GM03348 (cell line): ENCODE measurements at regions not wholly inside any gene's neighbourhood (a gene's known extent, or its start where the extent isn't known, plus 50 kb on each side); places are given as distances from the start of the nearest gene placed in this dataset.
"Not testable (repeated sequence)": the region's sequence is repeated elsewhere in the genome, so short reads cannot be mapped to it uniquely, and the experiment has no call there.

ENCODE experiments used
- DNase-seq: peaks from one replicate; pipeline ENCODE4 v3.0.0; 2012; ENCODE audit warnings: low spot score

DNA sequence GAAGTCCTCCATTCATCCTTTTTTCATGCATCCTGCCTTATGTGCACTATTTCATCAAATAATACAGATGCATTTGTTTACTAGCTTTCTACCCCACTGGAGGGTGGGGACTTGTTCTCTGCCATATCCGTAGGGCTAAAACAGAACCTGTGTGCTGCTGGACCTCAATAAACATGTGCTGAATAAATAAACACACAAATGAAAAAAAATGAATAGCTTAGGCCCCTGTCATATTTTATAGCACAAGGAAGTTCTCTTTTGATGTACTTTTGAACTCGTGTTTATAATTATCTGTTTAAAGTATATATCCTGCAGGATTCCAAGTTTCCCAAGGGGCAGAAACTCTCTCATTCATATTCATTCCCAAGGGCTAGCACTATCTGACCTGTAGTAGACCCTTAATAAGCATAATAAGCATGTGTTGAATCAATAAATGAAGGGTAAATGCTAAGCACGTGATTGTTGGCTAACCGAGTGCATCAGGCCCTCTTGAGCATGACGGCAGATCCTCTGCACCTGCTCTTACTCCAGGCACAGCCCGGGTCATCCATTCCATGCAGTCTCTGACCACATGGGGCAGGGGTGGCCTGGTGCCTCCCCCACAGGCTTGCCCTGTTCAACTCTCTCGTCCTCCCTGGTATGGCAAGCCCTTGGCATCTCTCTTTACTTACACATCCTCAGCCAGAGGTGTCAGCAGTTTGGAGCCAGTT lies 474.1 kb upstream of the ZMIZ1 start:
- DNase-seq, result no peak

DNA sequence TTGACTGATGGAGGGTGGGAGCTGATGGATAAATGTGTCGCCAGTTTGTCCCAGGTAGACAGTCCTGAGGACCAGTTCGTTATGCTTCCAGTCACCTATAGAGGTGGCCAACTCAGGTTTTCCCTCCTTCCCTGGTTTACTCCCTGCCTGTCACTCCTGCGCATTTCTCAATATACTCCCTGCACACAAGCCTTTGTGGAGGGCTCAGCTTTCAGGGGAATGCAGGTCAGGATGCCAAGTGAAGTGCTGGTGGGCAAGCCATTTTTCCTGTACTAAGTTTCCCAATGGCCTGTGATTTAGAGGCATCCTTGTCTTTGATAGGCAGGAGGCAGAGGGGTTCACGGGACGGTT lies 473.5 kb upstream of the ZMIZ1 start:
- no peak for DNase-seq

DNA sequence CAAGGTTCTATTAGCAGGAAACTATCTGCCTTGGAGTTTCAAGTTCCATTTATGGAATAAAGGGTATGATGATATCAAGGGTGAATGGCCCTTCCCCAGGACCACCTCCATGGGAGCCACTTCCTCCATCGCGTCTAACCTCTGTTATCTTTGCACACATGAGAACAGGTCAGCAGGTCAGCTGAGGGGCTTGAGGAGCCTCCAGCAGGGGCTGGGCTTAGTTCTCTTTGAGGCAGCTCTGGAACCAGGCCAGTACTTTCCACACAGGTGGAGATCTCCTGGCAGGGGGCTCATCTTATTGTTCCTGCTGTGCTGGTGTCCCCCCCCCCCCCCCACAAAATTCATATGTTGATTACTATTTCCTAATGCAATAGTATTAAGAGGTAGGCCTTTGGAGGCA lies 472.2 kb upstream of the ZMIZ1 start:
- no peak for DNase-seq

DNA sequence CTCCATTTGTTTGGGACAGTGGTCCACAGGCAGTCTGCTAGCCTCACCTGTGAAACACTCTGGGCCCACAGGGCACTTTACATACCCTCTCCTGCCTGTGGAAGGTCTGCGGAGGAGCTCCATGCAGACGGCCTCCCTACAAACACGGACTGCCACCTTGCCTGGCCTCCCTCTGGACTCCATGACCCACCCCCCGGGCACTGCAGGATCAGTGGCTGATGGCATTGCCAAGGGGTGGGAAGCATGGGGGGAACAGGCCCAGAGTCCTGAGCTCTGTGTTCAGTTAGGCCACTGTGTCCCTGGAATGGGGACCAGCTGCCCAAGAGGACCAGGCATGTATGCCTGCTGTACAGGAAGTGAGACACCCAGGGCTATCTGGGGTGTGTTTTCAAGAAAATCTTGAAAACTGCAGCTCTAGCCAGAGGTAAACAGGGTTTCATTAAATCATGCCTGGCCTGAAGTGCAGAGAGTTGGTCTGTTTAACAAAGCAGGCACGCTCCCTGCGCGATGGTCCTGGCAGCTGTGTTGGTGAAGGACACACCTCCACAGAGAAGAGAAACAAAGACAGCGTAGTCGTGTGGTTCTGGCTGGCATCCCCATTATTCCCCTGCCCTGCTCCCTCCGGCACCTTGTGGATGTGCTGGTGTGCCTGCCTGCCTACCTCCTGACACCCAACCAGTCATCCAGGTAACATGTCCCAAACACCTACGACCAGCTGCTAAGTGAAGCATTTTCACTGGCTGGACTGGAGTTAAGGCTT lies 470.8 kb upstream of the ZMIZ1 start:
- DNase-seq, result no peak

- DNase-seq, result no peak
These were observed 469.5 kb upstream of the ZMIZ1 start for GRCh38 chr10:78599122-78599853.

DNA sequence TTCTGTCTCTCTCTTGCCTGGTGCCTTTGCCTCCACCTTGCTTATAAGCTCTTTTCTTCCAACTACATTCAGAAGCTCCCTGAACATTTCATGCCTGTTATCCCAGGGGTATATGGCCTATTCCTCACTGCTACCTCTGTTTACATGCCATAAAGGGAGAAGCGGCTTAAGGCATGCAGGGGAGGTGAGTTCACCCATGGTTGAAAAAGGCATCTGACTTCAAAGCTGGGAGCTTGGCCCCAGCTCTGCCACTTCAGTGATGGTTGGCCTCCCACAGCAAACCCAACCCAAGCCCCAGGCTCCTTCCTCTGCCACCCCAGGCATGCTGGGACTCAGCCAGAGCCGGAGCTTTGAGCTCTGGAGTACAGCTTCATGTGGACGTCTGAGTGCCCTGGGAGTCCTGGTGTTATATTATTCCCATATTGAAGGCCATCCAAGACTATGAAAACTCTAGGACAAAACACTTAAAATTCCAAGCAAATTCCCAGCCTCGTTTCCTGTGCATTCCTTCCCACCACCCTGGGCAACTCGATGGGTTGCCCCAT lies 468.6 kb upstream of the ZMIZ1 start:
- no peak for DNase-seq

DNA sequence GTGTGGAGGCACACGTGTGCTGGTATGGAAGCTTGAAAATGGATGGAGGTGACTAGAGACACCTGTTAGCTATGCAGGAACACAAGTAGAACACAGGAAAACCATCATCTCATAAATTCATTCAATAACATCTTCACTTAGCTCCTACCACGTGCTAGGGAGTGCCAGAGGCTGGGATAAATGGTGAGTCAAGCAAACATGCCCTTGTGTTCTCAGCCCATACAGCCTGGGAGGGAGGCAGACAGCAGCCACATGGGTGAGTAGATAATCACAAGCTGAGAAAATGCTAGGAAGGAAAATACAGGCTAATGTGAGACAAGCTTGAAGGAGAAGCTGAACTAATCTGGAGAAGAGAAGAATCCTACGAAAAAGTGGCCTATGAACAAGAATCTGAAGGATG lies 468.0 kb upstream of the ZMIZ1 start:
- peak; percentile 48 for DNase-seq

- DNase-seq, result no peak
These were observed 466.4 kb upstream of the ZMIZ1 start for GRCh38 chr10:78602201-78602932.

GRCh38 chr10:78604286-78604685 lies 464.5 kb upstream of the ZMIZ1 start:
- DNase-seq, result no peak

GRCh38 chr10:78604721-78605120 lies 464.0 kb upstream of the ZMIZ1 start:
- no peak for DNase-seq

DNA sequence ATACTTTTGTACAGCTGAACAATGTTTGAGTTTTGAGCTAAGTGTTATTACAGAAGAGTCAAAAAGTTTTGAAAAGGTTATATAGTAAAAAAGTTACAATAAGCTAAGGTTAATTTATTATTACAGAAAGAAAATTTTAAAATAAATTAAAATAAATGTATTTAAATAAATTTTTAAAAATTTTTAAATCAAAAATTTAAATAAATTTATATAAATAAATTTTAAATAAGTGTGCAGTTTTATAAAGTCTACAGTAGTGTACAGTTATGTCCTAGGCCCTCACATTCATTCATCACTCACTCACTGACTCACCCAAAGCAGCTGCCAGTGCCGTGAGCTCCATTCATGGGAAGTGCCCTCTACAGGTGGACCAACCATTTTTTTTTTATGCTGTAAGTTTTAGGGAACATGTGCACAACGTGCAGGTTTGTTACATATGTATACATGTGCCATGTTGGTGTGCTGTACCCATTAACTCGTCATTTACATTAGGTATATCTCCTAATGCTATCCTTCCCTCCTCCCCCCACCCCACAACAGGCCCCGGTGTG lies 462.9 kb upstream of the ZMIZ1 start:
- no peak for DNase-seq

- not testable (repeated sequence) for DNase-seq
These were observed 462.0 kb upstream of the ZMIZ1 start for GRCh38 chr10:78606766-78607165.

DNA sequence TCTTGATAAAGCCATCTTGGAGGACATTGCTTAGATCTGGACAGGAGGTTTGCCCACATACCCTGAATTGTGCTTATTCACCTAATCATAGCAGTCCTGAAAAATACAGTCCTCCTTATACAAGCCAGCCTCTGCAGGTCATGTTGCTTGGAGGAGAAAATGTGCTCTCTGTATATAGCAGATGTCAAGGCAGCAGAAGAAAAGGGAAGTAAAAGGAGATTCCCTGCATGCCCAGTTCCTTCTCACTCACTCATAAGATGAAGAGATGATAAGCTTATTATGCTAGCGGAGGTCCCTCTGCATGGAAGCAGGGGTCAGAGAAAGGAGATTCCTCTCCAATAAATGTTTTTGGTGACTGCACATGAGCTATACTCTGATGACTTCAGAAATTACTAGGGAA lies 458.8 kb upstream of the ZMIZ1 start:
- DNase-seq, result no peak

DNA sequence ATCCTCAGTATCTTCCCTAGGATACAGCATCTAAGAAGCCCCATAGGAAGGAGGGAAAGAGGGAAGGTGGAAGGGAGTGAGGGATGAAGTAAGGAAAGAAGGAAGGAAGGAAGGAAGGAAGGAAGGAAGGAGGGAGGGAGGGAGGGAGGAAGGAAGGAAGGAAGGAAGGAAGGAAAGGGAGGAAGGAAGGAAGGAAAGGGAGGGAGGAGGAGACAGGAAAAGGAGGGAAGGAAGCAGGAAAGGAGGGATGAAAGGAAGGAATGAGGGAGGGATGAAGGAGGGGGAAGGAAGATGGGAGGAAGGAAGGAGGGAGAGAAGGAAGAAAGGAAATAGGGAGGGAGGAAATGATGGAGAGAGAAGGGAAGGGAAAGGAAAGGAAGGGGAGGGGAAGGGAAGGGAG lies 455.6 kb upstream of the ZMIZ1 start:
- DNase-seq, result no peak

DNA sequence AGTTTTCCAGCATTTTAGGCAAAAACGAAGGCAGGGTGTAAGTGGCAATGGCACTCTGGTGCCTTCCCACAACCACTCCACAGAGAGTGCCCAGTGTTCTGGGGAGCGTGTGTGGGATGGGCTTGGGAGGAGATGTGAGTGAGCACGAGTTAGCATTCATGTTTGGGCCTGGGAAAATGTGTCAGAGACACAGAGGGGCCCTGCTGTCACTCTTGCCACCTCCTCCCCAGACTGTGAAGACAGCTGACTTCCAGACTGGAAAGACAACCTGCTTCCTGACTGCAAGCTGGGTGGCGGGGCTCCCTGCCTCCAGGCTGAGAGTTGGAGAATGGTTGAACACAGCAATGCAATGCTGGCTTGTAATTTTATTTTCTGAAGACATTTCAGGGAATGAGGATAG lies 454.5 kb upstream of the ZMIZ1 start:
- DNase-seq, result no peak

DNA sequence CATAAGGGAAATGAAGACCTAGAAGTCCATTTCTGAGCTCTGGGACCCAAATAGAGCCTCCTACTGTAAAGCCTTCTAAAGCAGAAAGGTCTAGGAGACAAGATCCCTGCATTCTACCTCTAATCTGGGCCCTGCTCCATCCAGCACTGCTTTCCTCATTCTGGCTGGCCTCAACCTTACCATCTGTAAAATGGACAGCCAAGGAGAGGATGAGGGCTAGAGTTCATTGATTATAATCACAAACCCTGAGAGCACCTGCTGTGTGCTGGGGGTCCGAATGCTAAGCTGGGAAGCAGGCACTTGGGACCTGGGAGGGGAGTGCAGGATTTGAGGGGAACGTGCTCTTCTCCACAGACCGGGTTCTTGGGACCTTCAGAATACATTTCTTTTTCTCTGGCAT lies 454.0 kb upstream of the ZMIZ1 start:
- no peak for DNase-seq

GRCh38 chr10:78616125-78616695 lies 452.6 kb upstream of the ZMIZ1 start:
- no peak for DNase-seq

DNA sequence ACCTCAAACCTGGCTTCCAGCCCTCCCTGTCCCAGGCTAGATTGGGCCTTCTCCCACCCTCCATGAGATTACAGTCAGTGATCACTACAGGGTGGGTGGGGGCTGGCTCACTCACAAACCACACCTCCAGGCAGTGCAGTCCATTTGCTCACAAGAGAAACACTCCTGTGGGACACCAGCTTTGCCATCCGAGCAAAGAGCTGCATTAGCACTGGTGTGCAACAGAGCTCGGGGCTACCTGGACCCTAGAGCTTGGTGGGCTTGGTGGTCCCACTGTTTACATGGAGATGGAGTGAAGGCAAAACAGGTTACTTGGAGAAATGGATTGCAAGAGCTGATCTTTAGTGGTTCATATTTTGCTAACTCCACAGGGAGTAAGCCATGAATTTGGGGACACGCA lies 451.7 kb upstream of the ZMIZ1 start:
- DNase-seq, result no peak

DNA sequence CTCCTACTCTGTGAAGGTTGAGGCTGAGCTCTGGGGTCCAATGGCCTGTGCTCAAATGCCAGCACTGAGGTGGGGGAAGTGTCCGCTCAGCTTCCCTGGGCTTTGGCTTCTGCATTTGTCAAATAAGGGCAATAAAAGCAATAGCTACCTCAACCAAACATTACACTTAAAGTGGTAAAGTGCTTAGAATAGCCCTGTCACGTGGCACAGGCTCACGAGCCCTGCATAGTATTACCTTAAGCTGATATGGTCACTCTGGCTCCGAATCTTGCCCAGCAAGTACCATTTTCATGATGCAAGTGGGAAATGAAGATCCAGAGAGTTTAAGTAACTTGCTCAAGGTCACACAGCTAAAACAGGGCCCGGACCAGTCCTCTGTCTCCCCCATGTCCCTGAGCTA lies 451.1 kb upstream of the ZMIZ1 start:
- DNase-seq, result no peak

DNA sequence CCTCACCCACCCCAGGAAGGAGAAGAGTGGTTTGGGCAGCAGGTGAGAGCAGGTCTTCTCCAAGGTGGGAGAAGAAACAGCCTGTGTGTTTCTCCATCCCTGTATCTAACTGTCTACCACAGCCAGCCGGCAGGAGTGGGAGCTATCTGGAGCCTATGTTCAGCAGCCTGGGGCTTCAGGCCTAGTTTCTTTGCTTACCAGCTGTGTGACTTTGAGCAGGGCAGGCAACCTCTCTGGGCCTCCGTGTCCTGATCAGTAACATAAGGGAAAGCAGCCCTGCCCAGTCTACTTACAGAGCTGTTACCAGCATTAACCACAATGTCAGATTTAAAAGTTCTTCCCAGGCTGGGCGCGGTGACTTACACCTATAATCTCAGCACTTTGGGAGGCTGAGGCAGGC lies 450.7 kb upstream of the ZMIZ1 start:
- no peak for DNase-seq

DNA sequence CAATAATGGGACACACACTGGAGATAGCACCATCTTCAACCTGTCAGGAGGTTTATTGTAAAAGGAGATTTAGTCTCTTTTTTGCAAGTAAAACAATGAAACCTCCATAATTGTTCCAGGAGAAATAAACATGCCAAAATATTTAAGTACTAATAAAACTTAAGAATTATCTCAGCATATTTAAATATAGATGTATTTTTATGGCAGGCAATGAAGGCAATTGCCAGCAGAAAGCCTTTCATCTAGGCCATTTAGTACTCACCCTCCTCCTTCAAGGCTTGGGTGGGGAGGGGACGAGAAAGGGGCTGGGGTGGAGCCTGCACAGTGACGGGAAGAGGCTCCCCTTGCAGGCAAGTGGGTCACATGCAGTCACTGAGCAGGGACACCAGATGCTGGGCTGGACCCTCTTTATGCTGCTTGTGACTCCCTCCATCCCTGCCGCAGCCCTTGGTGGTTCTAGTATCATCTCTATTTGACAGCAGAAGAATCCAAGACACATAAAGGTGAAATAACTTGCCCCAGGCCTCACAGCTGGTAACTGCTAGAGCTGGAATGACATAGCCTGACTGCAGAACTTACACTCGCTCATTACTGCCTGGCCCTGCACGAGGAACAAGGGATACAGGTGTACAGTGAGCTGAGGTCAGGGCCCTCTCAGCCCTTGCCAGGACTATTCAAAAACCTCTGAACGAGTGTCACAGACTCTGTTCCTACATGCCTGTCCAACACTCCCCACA lies 449.5 kb upstream of the ZMIZ1 start:
- DNase-seq, result no peak
